Body of pancreas (tissue), 4 donors: ENCODE measurements at regions not wholly inside any gene's neighbourhood (a gene's known extent, or its start where the extent isn't known, plus 50 kb on each side); places are given as distances from the start of the nearest gene placed in this dataset.

ENCODE experiments used
- ATAC-seq: fragments of 150-250 bp; one replicate; pipeline ENCODE4 v1.9.1; 2016
- DNase-seq, 4 donors: peaks; one replicate each; pipeline ENCODE4 v3.0.0-alpha.2; 2019
- H3K27ac ChIP-seq, 4 donors: fragments of 200-600 bp; sonication (generic); 1 replicate in 3 of 4; 2 replicates in 1 of 4; pipeline versions ENCODE4 v1.5.1 to v1.6.1; 2016 to 2019; ENCODE audit warnings: mild to moderate bottlenecking in 1 of 4, mixed read lengths in 1 of 4, moderate library complexity in 1 of 4
- H3K27me3 ChIP-seq, 2 donors: fragments of 200-600 bp; sonication (generic); one replicate each; pipeline ENCODE4 v1.6.0; 2016; ENCODE audit warnings: mild to moderate bottlenecking in 1 of 2
- H3K36me3 ChIP-seq, 2 donors: fragments of 200-600 bp; sonication (generic); replicated peaks in 1 of 2; 2 replicates each; pipeline ENCODE4 v1.5.1; 2016; ENCODE audit warnings: low read depth in 2 of 2; ENCODE audit not compliant: insufficient read depth in 1 of 2
- H3K4me1 ChIP-seq: fragments of 200-600 bp; sonication (generic); one replicate; pipeline ENCODE4 v1.6.0; 2016
- H3K4me3 ChIP-seq, 2 donors: fragments of 200-600 bp; sonication (generic); 1 replicate in 1 of 2; 2 replicates in 1 of 2; pipeline ENCODE4 v1.5.1; 2016 to 2019
- H3K9me3 ChIP-seq, 3 donors: fragments of 200-600 bp; sonication (generic); 1 replicate in 2 of 3; 2 replicates in 1 of 3; pipeline ENCODE4 v1.5.1; 2016
- CTCF ChIP-seq, 7 experiments: fragments of 450-650 bp in 4 of 7; fragments of 200-600 bp in 3 of 7; sonication (generic) in 3 of 7; IDR thresholded peaks; one replicate each; pipeline ENCODE4 v1.5.1; 2016 to 2019; ENCODE audit warnings: antibody characterized with exemption in 7 of 7
- POLR2A ChIP-seq, 3 donors: fragments of 450-650 bp; IDR thresholded peaks; one replicate each; pipeline ENCODE4 v1.6.1; 2016; ENCODE audit warnings: antibody characterized with exemption in 3 of 3, mild to moderate bottlenecking in 2 of 3
- WGBS, 2 donors: methylation state at CpG; one replicate each; pipeline ENCODE4 v1.1.5; 2017; 5-methylcytosine and 5-hydroxymethylcytosine counted together
- intact Hi-C: fragments of 100-400 bp; cut with DNase I; formaldehyde crosslinking; loops from one replicate; pipeline ENCODE4 v1.15.1; 2023

- ATAC-seq = no peak
- H3K27me3 ChIP-seq = no peaks in the 10 kb centered on the region
- no peaks in the 10 kb centered on the region for H3K4me1 ChIP-seq
- no peak for TF ChIP-seq POLR2A (IDR thresholded peaks at IDR 0.05)
- no peak for TF ChIP-seq CTCF (IDR thresholded peaks at IDR 0.05)
- no peaks in the 10 kb centered on the region for H3K36me3 ChIP-seq
- no peak overlapping the region for H3K27ac ChIP-seq
- WGBS, 2 donors = 57 to 80% methylated on average over 1 of the region's 1 CpG
- intact Hi-C loops = no loop called here
- no peak for DNase-seq
- H3K9me3 ChIP-seq = no peaks in the 10 kb centered on the region
- no peak overlapping the region for H3K4me3 ChIP-seq
These were observed 170.8 kb downstream of the INO80D start for GRCh38 chr2:205915130-205915524.

- Histone ChIP-seq H3K36me3 (no peaks in the 10 kb centered on the region), H3K4me1 (no peaks in the 10 kb centered on the region), H3K9me3 (no peaks in the 10 kb centered on the region), H3K27me3 (no peaks in the 10 kb centered on the region), H3K27ac (no peak overlapping the region), H3K4me3 (no peak overlapping the region)
- 30 to 57% methylated on average over 4 of the region's 4 CpGs for whole genome bisulfite sequencing, 2 donors
- TF ChIP-seq POLR2A (IDR thresholded peaks at IDR 0.05) = no peak
- no peak for TF ChIP-seq CTCF (IDR thresholded peaks at IDR 0.05)
- intact Hi-C loops = no loop called here
- no peak for ATAC-seq
- no peak for DNase-seq
These were observed 171.5 kb downstream of the INO80D start for GRCh38 chr2:205914213-205915129.

GRCh38 chr2:205913668-205914067 is 172.3 kb downstream of the INO80D start:
- ATAC-seq = no peak
- Histone ChIP-seq H3K9me3 (no peaks in the 10 kb centered on the region), H3K4me1 (no peaks in the 10 kb centered on the region), H3K27ac (no peak overlapping the region), H3K27me3 (no peaks in the 10 kb centered on the region), H3K4me3 (no peak overlapping the region), H3K36me3 (no peaks in the 10 kb centered on the region)
- WGBS, 2 donors = 50 to 70% methylated on average over 1 of the region's 1 CpG
- intact Hi-C loops = no loop called here
- TF ChIP-seq POLR2A (IDR thresholded peaks at IDR 0.05) (no peak), CTCF (IDR thresholded peaks at IDR 0.05) (no peak)
- no peak for DNase-seq

GRCh38 chr2:205911306-205911705 is 174.7 kb downstream of the INO80D start:
- ATAC-seq (no peak), DNase-seq (no peak)
- TF ChIP-seq POLR2A (IDR thresholded peaks at IDR 0.05) (no peak), CTCF (IDR thresholded peaks at IDR 0.05) (no peak)
- WGBS, 2 donors = 76 to 92% methylated on average over 2 of the region's 2 CpGs
- H3K36me3 ChIP-seq = no peaks in the 10 kb centered on the region
- no peaks in the 10 kb centered on the region for H3K9me3 ChIP-seq
- no peaks in the 10 kb centered on the region for H3K4me1 ChIP-seq
- no peak overlapping the region for H3K4me3 ChIP-seq
- intact Hi-C loops = no loop called here
- H3K27me3 ChIP-seq = no peaks in the 10 kb centered on the region
- H3K27ac ChIP-seq = no peak overlapping the region

- Histone ChIP-seq H3K27me3 (no peaks in the 10 kb centered on the region), H3K27ac (no peak overlapping the region), H3K9me3 (no peaks in the 10 kb centered on the region), H3K4me3 (no peak overlapping the region), H3K36me3 (no peaks in the 10 kb centered on the region), H3K4me1 (no peaks in the 10 kb centered on the region)
- no peak for TF ChIP-seq CTCF (IDR thresholded peaks at IDR 0.05)
- no peak for TF ChIP-seq POLR2A (IDR thresholded peaks at IDR 0.05)
- DNase-seq (no peak), ATAC-seq (no peak)
- intact Hi-C loops = no loop called here
- 79 to 80% methylated on average over 6 of the region's 6 CpGs for WGBS, 2 donors
These were observed 176.8 kb downstream of the INO80D start for GRCh38 chr2:205909184-205909572.
